Hematopoietic multipotent progenitor cell treated with erythropoietin and hydrocortisone succinate and interleukin-3 and kit ligand, for 4 days (in vitro differentiated cells): ENCODE measurements at regions not wholly inside any gene's neighbourhood (a gene's known extent, or its start where the extent isn't known, plus 50 kb on each side); places are given as distances from the start of the nearest gene placed in this dataset.

Experiments used
- DNase-seq: peaks from one replicate; pipeline ENCODE4 v3.0.0-alpha.2; 2015

- no peak for DNase-seq
Measured at GRCh38 chr3:159174715-159175692, 373.1 kb downstream of the MFSD1 start.

- no peak for DNase-seq
Measured at GRCh38 chr3:159178209-159178897, 376.5 kb downstream of the MFSD1 start.

- DNase-seq = no peak
Measured at GRCh38 chr3:159182961-159183360, 381.1 kb downstream of the MFSD1 start.

GRCh38 chr3:159185443-159186050 is 383.7 kb downstream of the MFSD1 start:
- no peak for DNase-seq

- no peak for DNase-seq
Measured at GRCh38 chr3:159186581-159186980, 384.7 kb downstream of the MFSD1 start.

GRCh38 chr3:159187232-159187631 is 385.4 kb downstream of the MFSD1 start:
- no peak for DNase-seq

- no peak for DNase-seq
Measured at GRCh38 chr3:159187706-159188105, 385.9 kb downstream of the MFSD1 start.

- no peak for DNase-seq
Measured at GRCh38 chr3:159189994-159190669, 388.3 kb downstream of the MFSD1 start.

- no peak for DNase-seq
Measured at GRCh38 chr3:159191447-159191846, 389.6 kb downstream of the MFSD1 start.

GRCh38 chr3:159196359-159196758 is 394.5 kb downstream of the MFSD1 start:
- no peak for DNase-seq

GRCh38 chr3:159200176-159200575 is 398.3 kb downstream of the MFSD1 start:
- DNase-seq = no peak

GRCh38 chr3:159208050-159208449 is 406.2 kb downstream of the MFSD1 start:
- no peak for DNase-seq

- DNase-seq = no peak
Measured at GRCh38 chr3:159209459-159209858, 407.6 kb downstream of the MFSD1 start.

- no peak for DNase-seq
Measured at GRCh38 chr3:159210336-159210735, 408.5 kb downstream of the MFSD1 start.

- no peak for DNase-seq
Measured at GRCh38 chr3:159216311-159216710, 414.5 kb downstream of the MFSD1 start.

- no peak for DNase-seq
Measured at GRCh38 chr3:159219231-159219630, 417.4 kb downstream of the MFSD1 start.

GRCh38 chr3:159221335-159221734 is 419.5 kb downstream of the MFSD1 start:
- no peak for DNase-seq

- no peak for DNase-seq
Measured at GRCh38 chr3:159229116-159229680, 427.3 kb downstream of the MFSD1 start.

- no peak for DNase-seq
Measured at GRCh38 chr3:159232966-159233365, 431.1 kb downstream of the MFSD1 start.

GRCh38 chr3:159233734-159234133 is 431.9 kb downstream of the MFSD1 start:
- no peak for DNase-seq

- no peak for DNase-seq
Measured at GRCh38 chr3:159234306-159234705, 432.5 kb downstream of the MFSD1 start.

- DNase-seq = no peak
Measured at GRCh38 chr3:159236321-159236720, 434.5 kb downstream of the MFSD1 start.

GRCh38 chr3:159237226-159237625 is 435.4 kb downstream of the MFSD1 start:
- DNase-seq = no peak
